ES-I3 (cell line): ENCODE measurements at regions not wholly inside any gene's neighbourhood (a gene's known extent, or its start where the extent isn't known, plus 50 kb on each side); places are given as distances from the start of the nearest gene placed in this dataset.
"Not testable (repeated sequence)": the region's sequence is repeated elsewhere in the genome, so short reads cannot be mapped to it uniquely, and the experiment has no call there.

Experiments used
- H3K36me3 ChIP-seq: 2 replicates; pipeline ENCODE4 v1.6.1; 2013; ENCODE audit warnings: mild to moderate bottlenecking, low read length, control low read depth, moderate library complexity; ENCODE audit not compliant: insufficient read depth
- H3K4me1 ChIP-seq: 2 replicates; pipeline ENCODE4 v1.6.1; 2013; ENCODE audit warnings: mild to moderate bottlenecking, control low read depth, low read length; ENCODE audit not compliant: insufficient read depth
- H3K9ac ChIP-seq: 2 replicates; pipeline ENCODE4 v1.6.1; 2013; ENCODE audit warnings: low read depth, mild to moderate bottlenecking, low read length, moderate library complexity
- H3K9me3 ChIP-seq: 2 replicates; pipeline ENCODE4 v1.6.1; 2013; ENCODE audit warnings: mild to moderate bottlenecking, low read length, moderate library complexity; ENCODE audit not compliant: control insufficient read depth, insufficient read depth

- Histone ChIP-seq H3K9me3 (0 out of 2 replicates have a peak, but pooled peaks cover 4% of the 10 kb centered on the region), H3K36me3 (no peaks in the 10 kb centered on the region), H3K4me1 (no peaks in the 10 kb centered on the region), H3K9ac (no peak overlapping the region)
These were observed 76.1 kb upstream of the ALKAL2 start for GRCh38 chr2:363824-364470.

GRCh38 chr2:362924-363323 is 75.0 kb upstream of the ALKAL2 start:
- H3K36me3 ChIP-seq, result no peaks in the 10 kb centered on the region

GRCh38 chr2:360124-360523 is 72.2 kb upstream of the ALKAL2 start:
- H3K4me1 ChIP-seq, result no peaks in the 10 kb centered on the region
- H3K9ac ChIP-seq, result no peak overlapping the region
- 0 out of 2 replicates have a peak, but pooled peaks cover 4% of the 10 kb centered on the region for H3K9me3 ChIP-seq
- H3K36me3 ChIP-seq, result no peaks in the 10 kb centered on the region

More at GRCh38 chr2:362924-363323, 75.0 kb upstream of the ALKAL2 start:
- H3K9ac ChIP-seq, result no peak overlapping the region
- no peaks in the 10 kb centered on the region for H3K4me1 ChIP-seq
- 0 out of 2 replicates have a peak, but pooled peaks cover 4% of the 10 kb centered on the region for H3K9me3 ChIP-seq

- H3K36me3 ChIP-seq, result no peaks in the 10 kb centered on the region
- no peak overlapping the region for H3K9ac ChIP-seq
- H3K9me3 ChIP-seq, result 0 out of 2 replicates have a peak, but pooled peaks cover 4% of the 10 kb centered on the region
- H3K4me1 ChIP-seq, result no peaks in the 10 kb centered on the region
These were observed 71.2 kb upstream of the ALKAL2 start for GRCh38 chr2:359047-359446.

GRCh38 chr2:357811-358210 is 69.9 kb upstream of the ALKAL2 start:
- Histone ChIP-seq H3K4me1 (no peaks in the 10 kb centered on the region), H3K9me3 (0 out of 2 replicates have a peak, but pooled peaks cover 1% of the 10 kb centered on the region), H3K9ac (no peak overlapping the region), H3K36me3 (no peaks in the 10 kb centered on the region)

GRCh38 chr2:356304-356703 is 68.4 kb upstream of the ALKAL2 start:
- not testable (repeated sequence) for H3K36me3 ChIP-seq, H3K4me1 ChIP-seq, H3K9me3 ChIP-seq, H3K9ac ChIP-seq

- no peaks in the 10 kb centered on the region for H3K4me1 ChIP-seq
- H3K36me3 ChIP-seq, result no peaks in the 10 kb centered on the region
- no peaks in the 10 kb centered on the region for H3K9me3 ChIP-seq
- no peak overlapping the region for H3K9ac ChIP-seq
These were observed 67.9 kb upstream of the ALKAL2 start for GRCh38 chr2:355773-356172.

GRCh38 chr2:352696-353095 is 64.8 kb upstream of the ALKAL2 start:
- no peaks in the 10 kb centered on the region for H3K4me1 ChIP-seq
- H3K9ac ChIP-seq, result no peak overlapping the region
- no peaks in the 10 kb centered on the region for H3K36me3 ChIP-seq
- no peaks in the 10 kb centered on the region for H3K9me3 ChIP-seq

- H3K9me3 ChIP-seq, result no peaks in the 10 kb centered on the region
- H3K4me1 ChIP-seq, result no peaks in the 10 kb centered on the region
- no peak overlapping the region for H3K9ac ChIP-seq
- H3K36me3 ChIP-seq, result no peaks in the 10 kb centered on the region
These were observed 61.5 kb upstream of the ALKAL2 start for GRCh38 chr2:349390-349789.

- H3K36me3 ChIP-seq, result no peaks in the 10 kb centered on the region
- H3K9me3 ChIP-seq, result no peaks in the 10 kb centered on the region
- no peaks in the 10 kb centered on the region for H3K4me1 ChIP-seq
- H3K9ac ChIP-seq, result no peak overlapping the region
These were observed 60.5 kb upstream of the ALKAL2 start for GRCh38 chr2:348361-348916.

- Histone ChIP-seq H3K4me1 (0 out of 2 replicates have a peak, but pooled peaks cover 6% of the 10 kb centered on the region), H3K36me3 (no peaks in the 10 kb centered on the region), H3K9me3 (no peaks in the 10 kb centered on the region), H3K9ac (no peak overlapping the region)
These were observed 56.9 kb upstream of the ALKAL2 start for GRCh38 chr2:344811-345210.

GRCh38 chr2:343355-343754 is 55.5 kb upstream of the ALKAL2 start:
- Histone ChIP-seq H3K9ac (no peak overlapping the region), H3K9me3 (peaks cover 5% of the 10 kb centered on the region; the same call in 1 of the 2 replicates), H3K4me1 (0 out of 2 replicates have a peak, but pooled peaks cover 6% of the 10 kb centered on the region), H3K36me3 (no peaks in the 10 kb centered on the region)

GRCh38 chr2:341912-342311 is 54.0 kb upstream of the ALKAL2 start:
- H3K9me3 ChIP-seq, result peaks cover 5% of the 10 kb centered on the region; the same call in 1 of the 2 replicates
- no peak overlapping the region for H3K9ac ChIP-seq
- H3K36me3 ChIP-seq, result no peaks in the 10 kb centered on the region
- H3K4me1 ChIP-seq, result 0 out of 2 replicates have a peak, but pooled peaks cover 6% of the 10 kb centered on the region

GRCh38 chr2:341017-341542 is 53.2 kb upstream of the ALKAL2 start:
- 0 out of 2 replicates have a peak, but pooled peaks cover 6% of the 10 kb centered on the region for H3K4me1 ChIP-seq
- peaks cover 8% of the 10 kb centered on the region for H3K9me3 ChIP-seq
- no peaks in the 10 kb centered on the region for H3K36me3 ChIP-seq
- H3K9ac ChIP-seq, result no peak overlapping the region
